ENCODE measurements at regions not wholly inside any gene's neighbourhood (a gene's known extent, or its start where the extent isn't known, plus 50 kb on each side); places are given as distances from the start of the nearest gene placed in this dataset.

- no peaks in the 10 kb centered on the region for H3K9me3 ChIP-seq (ENCODE audit: control extremely low read depth in 1 of 5, control insufficient read depth in 4 of 5, insufficient read depth in 2 of 5, low read depth in 1 of 5, low read length in 4 of 5)
- DNase-seq, result no peak
- POLR2A ChIA-PET, result no interaction called here
- H3K27me3 ChIP-seq (replicated peaks in 2 of 5; ENCODE audit: control insufficient read depth in 4 of 5, insufficient read depth in 5 of 5, low read length in 4 of 5), result no peaks in the 10 kb centered on the region
- no peak overlapping the region for H3K4me3 ChIP-seq (ENCODE audit: control insufficient read depth in 1 of 7, extremely low read depth in 1 of 7, insufficient read depth in 4 of 7, low read depth in 2 of 7, low read length in 6 of 7)
- CTCF ChIA-PET, result interaction anchor here (1.1 to 1.3 kb wide), 3 partner anchors 9 to 14 kb away, joined by 3 to 4 read pairs (median 3); no protein-coding TSS in a partner anchor
- H3K36me3 ChIP-seq (ENCODE audit: control insufficient read depth in 4 of 4, insufficient read depth in 4 of 4, low read length in 3 of 4), result no peaks in the 10 kb centered on the region
- peaks cover 0 to 13% (median 7%) of the 10 kb centered on the region in 4 experiments for H3K4me1 ChIP-seq (ENCODE audit: control extremely low read depth in 1 of 4, control insufficient read depth in 4 of 4, insufficient read depth in 4 of 4, low read length in 3 of 4)
- no CpG with 5 or more reads among the region's 3 CpGs for WGBS (ENCODE audit: insufficient coverage)
- H3K27ac ChIP-seq (ENCODE audit: insufficient read depth in 1 of 2, low read depth in 1 of 2, low read length in 2 of 2, poor library complexity in 1 of 2, severe bottlenecking in 2 of 2), result no peak overlapping the region
Observed at GRCh38 chr10:110397856-110398255, 93.1 kb upstream of the SMNDC1 start.

- H3K4me3 ChIP-seq (ENCODE audit: control insufficient read depth in 1 of 7, extremely low read depth in 1 of 7, insufficient read depth in 4 of 7, low read depth in 2 of 7, low read length in 6 of 7), result no peak overlapping the region
- POLR2A ChIA-PET, result no interaction called here
- 80% methylated on average over 6 of the region's 9 CpGs for WGBS (ENCODE audit: insufficient coverage)
- CTCF ChIA-PET, result interaction anchor here (1.0 to 1.1 kb wide), 2 partner anchors 9 to 44 kb away, joined by 3 read pairs; no protein-coding TSS in a partner anchor
- H3K9me3 ChIP-seq (ENCODE audit: control extremely low read depth in 1 of 5, control insufficient read depth in 4 of 5, insufficient read depth in 2 of 5, low read depth in 1 of 5, low read length in 4 of 5), result no peaks in the 10 kb centered on the region
- H3K27me3 ChIP-seq (replicated peaks in 2 of 5; ENCODE audit: control insufficient read depth in 4 of 5, insufficient read depth in 5 of 5, low read length in 4 of 5), result no peaks in the 10 kb centered on the region
- H3K27ac ChIP-seq (ENCODE audit: insufficient read depth in 1 of 2, low read depth in 1 of 2, low read length in 2 of 2, poor library complexity in 1 of 2, severe bottlenecking in 2 of 2), result no peak overlapping the region
- peaks cover 0 to 8% (median 6%) of the 10 kb centered on the region in 4 experiments for H3K4me1 ChIP-seq (ENCODE audit: control extremely low read depth in 1 of 4, control insufficient read depth in 4 of 4, insufficient read depth in 4 of 4, low read length in 3 of 4)
- peak; percentile 46 to 83 (median 78) for DNase-seq
- no peaks in the 10 kb centered on the region for H3K36me3 ChIP-seq (ENCODE audit: control insufficient read depth in 4 of 4, insufficient read depth in 4 of 4, low read length in 3 of 4)
Observed at GRCh38 chr10:110398419-110399105, 93.8 kb upstream of the SMNDC1 start.

DNA sequence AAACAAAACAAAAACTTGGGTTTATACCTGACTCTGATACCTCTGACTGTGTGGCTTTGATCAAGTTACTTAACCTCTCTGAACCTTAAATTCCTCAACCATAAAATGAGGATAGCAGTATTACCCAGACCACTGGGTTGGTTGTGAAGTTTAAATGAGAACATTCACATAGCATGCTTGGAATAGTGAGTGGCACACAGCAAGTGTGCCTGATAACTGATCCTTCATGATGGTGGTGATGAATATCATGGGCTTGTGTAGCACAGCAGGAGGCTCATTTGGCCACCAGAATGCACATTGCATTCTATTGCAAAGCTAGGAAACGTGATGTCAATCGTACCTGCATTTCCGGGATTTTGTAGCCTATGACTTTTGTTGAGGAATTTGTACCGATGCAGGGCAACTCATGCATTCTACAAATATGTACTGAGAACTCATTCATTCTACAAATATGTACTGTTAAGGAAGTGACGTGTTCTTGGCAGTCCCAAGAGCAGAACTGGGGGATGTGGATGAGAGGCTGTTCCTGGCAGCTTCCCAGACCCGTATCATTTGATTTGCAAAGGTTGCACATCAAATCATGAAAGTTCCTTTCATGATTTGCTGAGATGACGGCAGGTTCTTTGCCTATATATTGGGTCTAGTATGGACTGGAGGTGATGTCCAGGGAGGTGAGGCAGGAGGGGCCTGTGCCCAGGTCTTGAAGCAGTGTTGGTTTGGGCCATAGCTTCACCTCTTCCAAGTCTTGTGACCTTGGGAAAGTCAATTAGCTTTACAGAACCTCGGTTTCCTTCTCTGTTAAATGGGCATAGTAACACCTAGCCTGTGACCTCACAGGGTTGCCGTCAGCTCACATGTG, 94.6 kb upstream of the SMNDC1 start:
- ChIA-PET POLR2A (interaction anchor here (0.6 kb wide), 1 partner anchor 23 kb away, joined by 3 read pairs; no protein-coding TSS in a partner anchor), CTCF (interaction anchor here (1.0 to 1.2 kb wide), 4 partner anchors 8 to 92 kb away, joined by 3 read pairs; no protein-coding TSS in a partner anchor)
- Histone ChIP-seq H3K27ac (ENCODE audit: insufficient read depth in 1 of 2, low read depth in 1 of 2, low read length in 2 of 2, poor library complexity in 1 of 2, severe bottlenecking in 2 of 2) (no peak overlapping the region), H3K4me3 (ENCODE audit: control insufficient read depth in 1 of 7, extremely low read depth in 1 of 7, insufficient read depth in 4 of 7, low read depth in 2 of 7, low read length in 6 of 7) (no peak overlapping the region), H3K27me3 (replicated peaks in 2 of 5; ENCODE audit: control insufficient read depth in 4 of 5, insufficient read depth in 5 of 5, low read length in 4 of 5) (no peaks in the 10 kb centered on the region), H3K36me3 (ENCODE audit: control insufficient read depth in 4 of 4, insufficient read depth in 4 of 4, low read length in 3 of 4) (no peaks in the 10 kb centered on the region), H3K9me3 (ENCODE audit: control extremely low read depth in 1 of 5, control insufficient read depth in 4 of 5, insufficient read depth in 2 of 5, low read depth in 1 of 5, low read length in 4 of 5) (no peaks in the 10 kb centered on the region), H3K4me1 (ENCODE audit: control extremely low read depth in 1 of 4, control insufficient read depth in 4 of 4, insufficient read depth in 4 of 4, low read length in 3 of 4) (peaks cover 0 to 12% (median 6%) of the 10 kb centered on the region in 4 experiments)
- 90% methylated on average over 9 of the region's 9 CpGs for WGBS (ENCODE audit: insufficient coverage)
- no peak for DNase-seq

GRCh38 chr10:110399965-110400933, 95.5 kb upstream of the SMNDC1 start:
- Histone ChIP-seq H3K4me1 (ENCODE audit: control extremely low read depth in 1 of 4, control insufficient read depth in 4 of 4, insufficient read depth in 4 of 4, low read length in 3 of 4) (peaks cover 0 to 17% (median 6%) of the 10 kb centered on the region in 4 experiments), H3K27ac (ENCODE audit: insufficient read depth in 1 of 2, low read depth in 1 of 2, low read length in 2 of 2, poor library complexity in 1 of 2, severe bottlenecking in 2 of 2) (no peak overlapping the region), H3K4me3 (ENCODE audit: control insufficient read depth in 1 of 7, extremely low read depth in 1 of 7, insufficient read depth in 4 of 7, low read depth in 2 of 7, low read length in 6 of 7) (no peak overlapping the region), H3K27me3 (replicated peaks in 2 of 5; ENCODE audit: control insufficient read depth in 4 of 5, insufficient read depth in 5 of 5, low read length in 4 of 5) (no peaks in the 10 kb centered on the region), H3K36me3 (ENCODE audit: control insufficient read depth in 4 of 4, insufficient read depth in 4 of 4, low read length in 3 of 4) (no peaks in the 10 kb centered on the region), H3K9me3 (ENCODE audit: control extremely low read depth in 1 of 5, control insufficient read depth in 4 of 5, insufficient read depth in 2 of 5, low read depth in 1 of 5, low read length in 4 of 5) (no peaks in the 10 kb centered on the region)
- POLR2A ChIA-PET, result no interaction called here
- CTCF ChIA-PET, result interaction anchor here (1.1 to 2.6 kb wide), 4 partner anchors 8 to 93 kb away, joined by 3 to 8 read pairs (median 3); no protein-coding TSS in a partner anchor
- no peak for DNase-seq
- WGBS (ENCODE audit: insufficient coverage), result 94% methylated on average over 3 of the region's 7 CpGs

DNA sequence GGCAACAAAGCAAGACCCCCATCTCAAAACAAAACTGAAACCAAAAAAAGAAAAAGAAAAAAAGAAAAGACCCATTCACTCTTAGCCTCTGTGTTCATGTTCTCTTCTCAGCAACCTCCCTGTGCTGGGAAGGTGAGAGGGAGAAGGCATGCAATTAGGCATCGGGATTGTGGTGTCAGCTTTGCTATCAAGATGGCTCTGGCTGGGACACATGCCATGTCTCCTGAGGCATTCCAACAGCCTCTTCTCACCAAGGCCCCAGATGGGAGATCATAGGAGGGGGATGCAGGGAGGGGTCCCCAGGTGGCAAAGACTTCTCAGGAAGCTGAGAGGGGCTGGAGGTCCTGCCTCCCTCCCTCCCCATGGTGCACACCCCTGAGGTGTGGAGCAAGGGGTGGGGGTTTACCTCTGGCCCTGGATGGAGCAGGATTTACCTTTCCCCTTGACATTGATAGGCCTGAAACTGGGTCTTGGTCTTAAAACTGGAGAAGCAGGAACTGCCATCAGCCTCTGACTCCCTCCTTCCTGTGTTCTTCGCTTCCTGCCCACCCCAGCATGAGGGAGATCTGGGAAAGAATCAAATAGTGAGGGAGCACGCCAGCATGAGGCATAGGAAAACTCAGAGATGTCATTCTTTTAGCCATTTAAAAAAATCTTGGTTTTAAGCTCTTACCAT, 96.2 kb upstream of the DUSP5 start:
- Histone ChIP-seq H3K4me1 (ENCODE audit: control extremely low read depth in 1 of 4, control insufficient read depth in 4 of 4, insufficient read depth in 4 of 4, low read length in 3 of 4) (peaks cover 0 to 17% (median 6%) of the 10 kb centered on the region in 4 experiments), H3K36me3 (ENCODE audit: control insufficient read depth in 4 of 4, insufficient read depth in 4 of 4, low read length in 3 of 4) (no peaks in the 10 kb centered on the region), H3K9me3 (ENCODE audit: control extremely low read depth in 1 of 5, control insufficient read depth in 4 of 5, insufficient read depth in 2 of 5, low read depth in 1 of 5, low read length in 4 of 5) (no peaks in the 10 kb centered on the region), H3K4me3 (ENCODE audit: control insufficient read depth in 1 of 7, extremely low read depth in 1 of 7, insufficient read depth in 4 of 7, low read depth in 2 of 7, low read length in 6 of 7) (no peak overlapping the region), H3K27me3 (replicated peaks in 2 of 5; ENCODE audit: control insufficient read depth in 4 of 5, insufficient read depth in 5 of 5, low read length in 4 of 5) (no peaks in the 10 kb centered on the region), H3K27ac (ENCODE audit: insufficient read depth in 1 of 2, low read depth in 1 of 2, low read length in 2 of 2, poor library complexity in 1 of 2, severe bottlenecking in 2 of 2) (no peak overlapping the region)
- DNase-seq, result no peak
- ChIA-PET CTCF (interaction anchor here (1.0 to 2.6 kb wide), 2 partner anchors 10 kb away, joined by 3 to 8 read pairs; no protein-coding TSS in a partner anchor), POLR2A (no interaction called here)
- WGBS (ENCODE audit: insufficient coverage), result 100% methylated on average over 1 of the region's 3 CpGs

- peaks cover 0 to 17% (median 6%) of the 10 kb centered on the region in 4 experiments for H3K4me1 ChIP-seq (ENCODE audit: control extremely low read depth in 1 of 4, control insufficient read depth in 4 of 4, insufficient read depth in 4 of 4, low read length in 3 of 4)
- H3K27me3 ChIP-seq (replicated peaks in 2 of 5; ENCODE audit: control insufficient read depth in 4 of 5, insufficient read depth in 5 of 5, low read length in 4 of 5), result no peaks in the 10 kb centered on the region
- CTCF ChIA-PET, result interaction anchor here (1.0 to 2.6 kb wide), 3 partner anchors 10 to 12 kb away, joined by 3 to 8 read pairs (median 5); no protein-coding TSS in a partner anchor
- no peak for DNase-seq
- H3K27ac ChIP-seq (ENCODE audit: insufficient read depth in 1 of 2, low read depth in 1 of 2, low read length in 2 of 2, poor library complexity in 1 of 2, severe bottlenecking in 2 of 2), result no peak overlapping the region
- H3K9me3 ChIP-seq (ENCODE audit: control extremely low read depth in 1 of 5, control insufficient read depth in 4 of 5, insufficient read depth in 2 of 5, low read depth in 1 of 5, low read length in 4 of 5), result no peaks in the 10 kb centered on the region
- no peak overlapping the region for H3K4me3 ChIP-seq (ENCODE audit: control insufficient read depth in 1 of 7, extremely low read depth in 1 of 7, insufficient read depth in 4 of 7, low read depth in 2 of 7, low read length in 6 of 7)
- POLR2A ChIA-PET, result no interaction called here
- WGBS (ENCODE audit: insufficient coverage), result 98% methylated on average over 6 of the region's 8 CpGs
- H3K36me3 ChIP-seq (ENCODE audit: control insufficient read depth in 4 of 4, insufficient read depth in 4 of 4, low read length in 3 of 4), result no peaks in the 10 kb centered on the region
Observed at GRCh38 chr10:110402077-110402416, 95.7 kb upstream of the DUSP5 start.

Data from common myeloid progenitor, CD34-positive (primary cell).